GM18868 (cell line): ENCODE measurements at regions not wholly inside any gene's neighbourhood (a gene's known extent, or its start where the extent isn't known, plus 50 kb on each side); places are given as distances from the start of the nearest gene placed in this dataset.
"Not testable (repeated sequence)": the region's sequence is repeated elsewhere in the genome, so short reads cannot be mapped to it uniquely, and the experiment has no call there.

ENCODE experiments used
- ATAC-seq: cut with Tn5 transposase; IDR thresholded peaks from one replicate; pipeline ENCODE4 v1.9.1; 2021; ENCODE audit warnings: mild to moderate bottlenecking, moderate library complexity; ENCODE audit not compliant: unreplicated experiment

- no peak for ATAC-seq
Observed at GRCh38 chr13:65725006-65725405, 1505.1 kb downstream of the PCDH9 start.

GRCh38 chr13:65724226-65724625, 1505.9 kb downstream of the PCDH9 start:
- no peak for ATAC-seq

DNA sequence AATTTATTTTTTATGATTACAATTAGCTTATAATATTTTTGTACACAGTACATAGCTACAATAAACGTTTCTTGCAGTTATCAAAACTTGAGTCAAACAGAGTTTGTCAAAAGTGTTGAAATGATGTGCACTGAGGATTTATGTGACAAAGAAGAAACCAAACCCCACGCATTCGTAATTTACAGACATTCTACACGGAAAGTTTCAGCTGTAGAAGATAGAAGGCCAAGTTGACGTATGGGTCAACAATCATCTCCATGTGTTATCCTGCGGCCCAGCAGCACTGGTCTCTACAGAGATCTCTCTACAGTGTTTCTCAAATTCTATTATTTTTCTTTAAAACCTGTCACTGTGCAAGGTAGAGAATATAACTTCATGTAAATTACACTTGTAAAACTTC, 1507.6 kb downstream of the PCDH9 start:
- no peak for ATAC-seq

GRCh38 chr13:65719831-65720230, 1510.3 kb downstream of the PCDH9 start:
- ATAC-seq = no peak

- ATAC-seq = no peak
Observed at GRCh38 chr13:65710514-65710913, 1519.6 kb downstream of the PCDH9 start.

DNA sequence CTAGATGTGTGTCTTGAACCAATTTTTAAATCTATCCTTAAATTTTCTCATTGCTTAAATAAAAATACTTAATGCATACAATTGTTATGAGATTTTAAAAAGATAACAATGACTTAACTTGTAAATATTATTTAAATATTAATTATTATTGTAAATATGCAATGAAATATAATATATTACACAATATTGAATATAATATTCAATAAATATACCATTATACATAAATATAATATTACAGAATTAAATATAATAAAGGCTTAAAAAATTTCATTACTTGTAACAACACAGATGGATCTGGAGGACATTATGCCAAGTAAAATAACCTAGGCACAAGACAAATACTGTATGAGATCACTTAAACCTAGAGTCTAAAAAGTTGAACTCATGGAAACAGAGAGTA, 1532.3 kb downstream of the PCDH9 start:
- ATAC-seq = no peak

DNA sequence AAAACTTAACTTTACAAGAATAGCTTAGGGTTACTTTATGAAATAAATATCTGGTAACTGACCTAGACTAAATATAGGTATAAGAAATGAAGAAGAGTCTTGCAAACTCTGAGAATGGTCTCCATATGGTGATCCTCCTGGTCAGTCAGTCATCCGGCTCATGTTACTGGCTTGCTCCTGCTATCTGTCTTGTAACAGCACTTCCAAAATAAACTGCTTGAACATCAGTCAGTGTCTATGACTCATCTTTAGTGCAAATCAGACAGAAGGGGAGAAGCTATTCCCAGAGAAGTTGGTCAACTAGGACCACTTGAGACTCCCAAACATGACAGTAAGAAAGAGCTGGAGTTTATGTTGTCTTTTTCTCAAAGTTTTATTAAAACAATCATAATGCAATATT, 1550.9 kb downstream of the PCDH9 start:
- no peak for ATAC-seq

DNA sequence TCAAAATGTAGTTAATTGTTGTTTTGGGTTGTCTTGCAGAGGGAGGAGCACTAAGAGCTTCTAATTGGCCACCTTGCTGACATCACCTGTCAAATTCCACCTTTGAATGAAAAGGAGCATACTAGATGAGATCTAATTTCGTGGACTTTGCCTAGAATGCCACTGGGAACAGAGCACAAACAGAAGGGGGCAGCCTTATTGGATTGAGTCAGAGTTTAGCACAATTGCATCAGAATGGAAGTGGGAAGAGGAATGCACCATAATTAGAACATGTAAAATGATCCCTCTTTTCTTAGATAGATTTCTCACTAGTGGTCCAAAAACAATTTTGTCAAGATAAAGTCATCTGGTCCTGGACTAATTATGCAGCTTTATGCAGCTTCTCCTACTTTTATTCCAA, 1552.2 kb downstream of the PCDH9 start:
- ATAC-seq = no peak

GRCh38 chr13:65675383-65675782, 1554.8 kb downstream of the PCDH9 start:
- not testable (repeated sequence) for ATAC-seq

GRCh38 chr13:65670014-65670625, 1560.0 kb downstream of the PCDH9 start:
- ATAC-seq = no peak

DNA sequence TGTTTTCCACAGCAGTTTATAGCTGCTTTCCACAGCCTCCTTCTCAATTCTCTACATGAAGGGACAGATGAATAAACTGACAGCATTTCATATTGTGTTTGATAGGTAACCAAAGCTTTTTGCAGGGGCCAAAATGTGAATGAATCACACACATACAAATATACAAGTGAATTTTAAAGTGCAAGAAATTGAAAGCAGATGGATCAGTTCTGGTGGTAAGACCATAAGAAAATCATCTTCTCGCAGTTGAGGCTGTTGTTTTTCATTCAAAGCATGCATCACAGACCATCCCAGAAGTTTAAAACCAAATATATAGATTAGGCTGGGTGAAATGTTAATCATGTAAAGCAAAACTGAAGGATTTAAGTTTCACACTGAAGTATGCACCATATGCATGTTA, 1569.4 kb downstream of the PCDH9 start:
- ATAC-seq = no peak

DNA sequence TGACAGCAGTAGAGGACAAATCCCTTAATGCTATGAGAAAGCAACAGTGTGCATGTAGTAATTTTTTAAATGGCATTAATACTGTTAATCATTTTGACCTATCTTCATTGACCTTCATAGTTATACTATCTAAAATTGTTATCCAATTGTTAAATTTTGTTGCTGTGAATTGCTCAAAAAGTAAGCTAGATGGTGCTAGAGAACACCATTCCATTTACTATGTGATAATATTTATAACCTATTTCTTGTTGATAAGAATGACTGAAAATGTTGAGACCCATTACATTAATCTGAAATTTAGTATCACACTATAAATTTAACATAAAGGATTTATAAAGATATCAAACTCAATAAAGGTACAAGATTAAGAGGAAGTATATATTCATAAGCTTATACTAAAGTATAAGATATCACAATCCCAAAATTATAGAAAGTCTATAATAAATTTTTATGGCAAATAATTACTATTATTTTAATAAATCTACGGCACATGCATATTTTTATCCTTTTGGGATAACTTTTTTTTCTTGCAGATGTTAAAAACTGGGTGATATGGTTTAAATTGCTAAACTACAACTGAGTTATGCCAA, 1573.3 kb downstream of the PCDH9 start:
- no peak for ATAC-seq

DNA sequence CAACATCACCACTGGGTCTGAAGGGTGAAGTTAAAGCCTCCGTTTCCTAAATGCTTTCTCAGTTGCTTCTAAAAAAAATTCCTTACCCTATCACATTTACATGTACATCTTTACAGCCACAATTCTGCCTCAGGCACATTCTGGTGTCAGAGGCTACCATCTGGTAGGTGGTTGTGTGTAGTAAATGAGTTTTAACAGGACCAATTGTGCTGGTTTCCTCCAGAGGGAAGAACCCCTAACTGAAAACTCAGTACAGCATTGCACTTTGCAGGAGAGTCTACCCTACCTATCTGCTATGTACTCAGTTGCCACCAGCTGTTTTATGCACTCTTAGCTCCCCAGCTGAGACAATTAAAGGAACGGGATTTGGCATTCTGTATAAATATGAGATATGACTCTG, 1576.5 kb downstream of the PCDH9 start:
- no peak for ATAC-seq

- no peak for ATAC-seq
Observed at GRCh38 chr13:65650321-65650720, 1579.8 kb downstream of the PCDH9 start.

DNA sequence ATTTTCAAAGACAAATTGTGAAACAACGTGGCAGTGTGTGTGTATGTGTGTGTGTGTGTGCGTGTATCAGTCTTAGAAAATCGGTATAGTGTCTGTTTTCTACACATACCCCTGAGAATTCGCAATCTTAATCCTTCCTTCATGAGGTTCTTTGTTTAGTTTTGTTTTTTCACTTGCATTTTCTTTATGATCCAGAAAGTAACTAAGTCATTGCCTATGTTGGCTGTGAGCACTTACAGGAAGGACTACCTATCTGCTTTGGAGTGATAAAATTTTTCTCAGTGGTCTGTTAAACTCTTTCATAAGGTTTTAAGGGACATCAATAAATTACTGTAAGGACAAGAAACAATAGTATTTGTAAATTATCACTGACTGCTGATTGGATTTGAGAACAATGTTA, 1587.1 kb downstream of the PCDH9 start:
- ATAC-seq = no peak

DNA sequence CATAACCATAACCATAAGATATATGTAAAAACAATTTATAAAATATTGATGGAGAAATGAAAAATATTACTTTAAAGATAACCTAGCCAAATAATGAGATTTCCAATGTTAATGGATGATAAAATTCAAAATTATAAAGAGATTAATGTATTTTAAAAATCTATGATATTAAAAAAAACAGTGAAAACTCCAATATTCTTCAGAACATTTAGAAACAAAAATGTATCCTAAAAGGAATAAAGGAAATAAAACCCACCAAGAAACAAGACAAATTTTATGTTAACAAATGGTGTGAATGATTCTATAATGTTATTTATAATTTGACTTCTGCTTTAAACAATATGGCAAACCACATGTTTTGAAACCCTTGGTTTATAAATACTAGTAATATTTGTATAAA, 1587.8 kb downstream of the PCDH9 start:
- ATAC-seq = no peak

DNA sequence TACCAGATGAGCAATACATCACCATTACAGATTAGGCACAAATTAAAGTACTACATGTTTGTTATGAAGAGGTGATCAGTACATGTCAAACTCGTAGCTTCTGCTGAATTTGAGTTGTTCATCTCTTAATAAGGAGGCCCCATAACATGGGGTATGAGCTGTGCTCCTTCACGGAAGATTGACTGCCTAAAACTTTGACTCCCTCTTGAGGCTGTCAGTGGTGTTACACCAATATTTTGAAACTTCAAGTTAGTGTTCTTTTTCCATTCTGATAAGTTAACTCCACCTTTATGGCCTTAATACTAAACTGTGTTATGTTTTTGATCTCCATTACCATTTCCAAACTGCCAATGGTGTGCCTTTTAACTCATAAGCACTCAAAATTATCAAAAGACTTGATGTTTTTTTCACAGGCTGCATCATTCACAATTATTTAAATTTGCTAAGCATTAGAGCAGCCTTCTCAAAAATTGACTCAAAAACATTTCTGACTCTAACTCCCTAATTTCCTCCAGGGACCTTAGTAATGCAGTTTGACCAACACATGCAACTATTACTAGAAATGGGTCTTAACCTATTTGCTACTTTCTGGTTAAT, 1591.5 kb downstream of the PCDH9 start:
- ATAC-seq = peak; percentile 89

DNA sequence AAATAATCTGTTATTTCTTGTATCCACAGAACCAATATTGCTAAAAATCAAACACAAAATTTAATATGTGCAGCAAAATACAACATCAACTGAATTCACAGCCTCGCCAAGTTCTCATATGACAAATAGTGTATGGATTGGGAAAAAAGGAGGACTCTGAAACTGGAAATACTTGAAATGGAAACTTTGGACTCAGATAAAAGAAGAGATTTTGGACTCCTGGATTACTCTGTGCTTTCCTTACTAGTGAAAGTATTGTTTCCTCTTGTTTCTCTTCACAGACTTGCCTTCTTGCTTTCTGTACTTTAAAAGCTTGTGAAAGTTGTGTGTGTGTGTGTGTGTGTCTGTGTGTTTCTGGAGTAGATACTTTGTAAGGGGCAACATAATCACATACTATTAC, 1596.3 kb downstream of the PCDH9 start:
- no peak for ATAC-seq

DNA sequence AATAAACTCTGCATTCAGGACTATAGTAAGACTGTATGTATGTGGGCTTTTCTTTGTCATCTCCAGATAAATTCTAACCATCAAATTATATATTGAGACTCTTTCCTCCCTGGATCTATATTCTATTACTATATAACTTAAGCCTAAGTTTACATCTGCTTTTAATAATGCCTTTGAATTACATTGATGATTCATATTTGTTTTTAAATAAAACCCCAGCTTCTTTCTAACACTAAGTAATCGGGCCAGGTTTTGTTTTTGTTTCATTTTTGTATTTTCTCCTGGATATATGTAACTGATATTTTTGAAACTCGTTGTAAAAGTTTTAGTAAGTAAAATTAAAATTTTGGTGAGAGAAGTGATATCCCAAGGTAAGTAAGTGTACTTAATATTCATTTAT, 1599.1 kb downstream of the PCDH9 start:
- ATAC-seq = no peak

DNA sequence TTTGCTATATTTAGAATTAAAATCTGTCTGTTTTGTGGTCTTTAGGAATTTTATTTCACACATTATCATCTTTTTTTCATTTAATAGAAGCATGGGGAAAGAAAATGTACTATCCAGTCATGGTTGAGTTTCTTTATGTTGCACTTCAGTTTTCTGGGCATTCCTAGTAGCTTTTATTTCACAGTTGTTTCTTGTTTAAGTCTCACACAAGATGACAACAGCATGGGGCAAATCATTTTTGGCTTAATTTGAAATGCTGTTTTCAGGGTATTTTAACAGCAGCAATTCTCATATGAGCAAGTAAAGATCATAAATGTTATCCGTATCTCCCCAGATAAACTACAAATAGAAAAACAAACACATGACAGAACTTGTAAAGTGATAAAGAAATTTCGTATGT, 1600.2 kb downstream of the PCDH9 start:
- ATAC-seq = no peak

DNA sequence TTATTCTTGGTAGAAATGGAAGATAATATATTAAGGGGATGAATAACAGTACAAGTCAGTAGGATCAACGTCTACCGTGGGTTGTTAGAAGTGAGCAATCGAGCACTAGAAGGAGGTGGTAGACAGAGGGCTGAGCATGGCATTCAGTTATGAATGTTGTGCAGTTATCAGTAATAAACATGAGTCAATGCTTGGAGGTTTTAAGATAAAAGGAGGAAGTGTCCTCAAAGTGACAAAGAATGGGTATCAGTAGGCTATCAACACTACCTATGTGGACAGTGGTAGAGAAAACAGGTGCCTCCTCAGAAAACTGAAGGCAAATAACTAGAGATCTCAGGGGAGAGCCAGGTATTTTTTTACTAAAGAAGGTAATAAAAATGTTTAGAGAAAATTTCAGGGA, 1607.0 kb downstream of the PCDH9 start:
- no peak for ATAC-seq

- no peak for ATAC-seq
Observed at GRCh38 chr13:65615506-65615905, 1614.6 kb downstream of the PCDH9 start.

- peak; percentile 64 for ATAC-seq
Observed at GRCh38 chr13:65613004-65613403, 1617.1 kb downstream of the PCDH9 start.
